KMS-11 (cell line): ENCODE measurements at regions not wholly inside any gene's neighbourhood (a gene's known extent, or its start where the extent isn't known, plus 50 kb on each side); places are given as distances from the start of the nearest gene placed in this dataset.

ENCODE experiments used
- H2AFZ ChIP-seq: fragments of 200-600 bp; sonication (generic); 2 replicates; pipeline ENCODE4 v1.6.1; 2016; ENCODE audit warnings: antibody characterized with exemption, mixed run types, low read depth
- H3K27ac ChIP-seq: fragments of 200-600 bp; sonication (generic); 2 replicates; pipeline ENCODE4 v1.6.1; 2016; ENCODE audit warnings: mild to moderate bottlenecking, mixed run types
- H3K27me3 ChIP-seq: fragments of 200-600 bp; sonication (generic); 2 replicates; pipeline ENCODE4 v1.6.1; 2017; ENCODE audit warnings: mild to moderate bottlenecking, low read depth, mixed run types, moderate library complexity; ENCODE audit not compliant: insufficient read depth
- H3K36me3 ChIP-seq: fragments of 200-600 bp; sonication (generic); 2 replicates; pipeline ENCODE4 v1.6.1; 2017; ENCODE audit warnings: mild to moderate bottlenecking, mixed run types; ENCODE audit not compliant: insufficient read depth
- H3K4me1 ChIP-seq: fragments of 200-600 bp; sonication (generic); 2 replicates; pipeline ENCODE4 v1.6.1; 2016; ENCODE audit warnings: mild to moderate bottlenecking, low read depth, mixed run types; ENCODE audit not compliant: poor library complexity, severe bottlenecking
- H3K4me2 ChIP-seq: fragments of 200-600 bp; sonication (generic); 2 replicates; pipeline ENCODE4 v1.7.0; 2016; ENCODE audit warnings: mild to moderate bottlenecking, mixed run types
- H3K4me3 ChIP-seq: fragments of 200-600 bp; sonication (generic); IDR thresholded peaks from 2 replicates; pipeline ENCODE4 v1.6.1; 2017; ENCODE audit warnings: low read depth, low read length, mixed read lengths; ENCODE audit not compliant: insufficient read depth
- H3K79me2 ChIP-seq: fragments of 200-600 bp; sonication (generic); 2 replicates; pipeline ENCODE4 v1.6.1; 2016; ENCODE audit warnings: low read depth, mixed run types; ENCODE audit not compliant: insufficient read depth
- H3K9ac ChIP-seq: fragments of 200-600 bp; sonication (generic); 2 replicates; pipeline ENCODE4 v1.6.1; 2016; ENCODE audit warnings: mild to moderate bottlenecking, mixed run types
- H4K20me1 ChIP-seq: fragments of 200-600 bp; sonication (generic); 2 replicates; pipeline ENCODE4 v1.6.1; 2016; ENCODE audit warnings: mild to moderate bottlenecking, mixed run types; ENCODE audit not compliant: insufficient read depth
- TF ChIP-seq, protein P1 (sequence below): fragments of 200-600 bp; sonication (generic); conservative IDR thresholded peaks from 2 replicates; pipeline ENCODE4 v1.6.1; 2017; ENCODE audit warnings: low read depth, mild to moderate bottlenecking, antibody characterized with exemption, low read length, moderate library complexity, mixed read lengths

DNA sequence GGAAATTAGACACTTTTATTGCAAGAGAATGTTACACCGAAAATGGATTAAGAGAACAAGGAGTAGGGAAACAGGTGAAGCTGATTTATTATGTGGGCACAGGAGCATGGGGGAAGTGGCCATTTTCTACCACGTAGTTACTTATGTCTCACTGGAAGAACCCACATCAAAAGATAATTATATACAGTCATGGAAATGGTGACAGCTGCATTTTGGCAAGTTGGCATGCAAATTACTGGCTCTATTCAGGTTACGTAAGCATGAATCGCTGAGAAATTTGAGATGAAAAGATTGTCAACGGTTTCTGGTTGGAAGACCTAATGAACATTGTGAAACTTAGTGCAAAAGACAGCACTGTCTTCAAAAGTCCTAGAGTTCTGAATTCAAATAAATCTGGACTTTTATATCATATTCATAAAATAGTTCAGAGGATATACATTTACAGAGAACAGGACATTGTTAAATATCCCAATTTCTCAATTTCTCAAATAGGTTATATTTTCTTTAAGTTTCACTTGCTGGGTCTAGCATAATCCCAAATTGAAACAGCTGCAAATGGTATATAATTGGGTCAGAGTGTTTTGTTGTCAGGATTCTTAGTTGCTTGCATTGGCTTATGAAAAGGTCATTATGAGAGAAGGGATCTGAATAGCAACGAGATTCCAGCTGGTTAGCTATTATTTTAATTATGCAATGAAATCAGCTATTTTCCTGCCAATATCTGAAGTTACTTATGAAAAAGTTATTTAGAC is 567.8 kb downstream of the ZPLD1 start:
- Histone ChIP-seq H3K4me3 (no peak overlapping the region), H3K27ac (peak overlapping the region; percentile 29; the same call in 1 of the 2 replicates), H3K27me3 (no peaks in the 10 kb centered on the region), H3K4me2 (0 out of 2 replicates have a peak overlapping the region, but pooled peaks have one; percentile 29), H2AFZ (no peak overlapping the region), H3K36me3 (no peaks in the 10 kb centered on the region), H3K4me1 (peaks cover 19% of the 10 kb centered on the region), H4K20me1 (no peaks in the 10 kb centered on the region), H3K79me2 (no peaks in the 10 kb centered on the region), H3K9ac (no peak overlapping the region)
- TF ChIP-seq, protein P1, sequence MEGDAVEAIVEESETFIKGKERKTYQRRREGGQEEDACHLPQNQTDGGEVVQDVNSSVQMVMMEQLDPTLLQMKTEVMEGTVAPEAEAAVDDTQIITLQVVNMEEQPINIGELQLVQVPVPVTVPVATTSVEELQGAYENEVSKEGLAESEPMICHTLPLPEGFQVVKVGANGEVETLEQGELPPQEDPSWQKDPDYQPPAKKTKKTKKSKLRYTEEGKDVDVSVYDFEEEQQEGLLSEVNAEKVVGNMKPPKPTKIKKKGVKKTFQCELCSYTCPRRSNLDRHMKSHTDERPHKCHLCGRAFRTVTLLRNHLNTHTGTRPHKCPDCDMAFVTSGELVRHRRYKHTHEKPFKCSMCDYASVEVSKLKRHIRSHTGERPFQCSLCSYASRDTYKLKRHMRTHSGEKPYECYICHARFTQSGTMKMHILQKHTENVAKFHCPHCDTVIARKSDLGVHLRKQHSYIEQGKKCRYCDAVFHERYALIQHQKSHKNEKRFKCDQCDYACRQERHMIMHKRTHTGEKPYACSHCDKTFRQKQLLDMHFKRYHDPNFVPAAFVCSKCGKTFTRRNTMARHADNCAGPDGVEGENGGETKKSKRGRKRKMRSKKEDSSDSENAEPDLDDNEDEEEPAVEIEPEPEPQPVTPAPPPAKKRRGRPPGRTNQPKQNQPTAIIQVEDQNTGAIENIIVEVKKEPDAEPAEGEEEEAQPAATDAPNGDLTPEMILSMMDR = no peak

DNA sequence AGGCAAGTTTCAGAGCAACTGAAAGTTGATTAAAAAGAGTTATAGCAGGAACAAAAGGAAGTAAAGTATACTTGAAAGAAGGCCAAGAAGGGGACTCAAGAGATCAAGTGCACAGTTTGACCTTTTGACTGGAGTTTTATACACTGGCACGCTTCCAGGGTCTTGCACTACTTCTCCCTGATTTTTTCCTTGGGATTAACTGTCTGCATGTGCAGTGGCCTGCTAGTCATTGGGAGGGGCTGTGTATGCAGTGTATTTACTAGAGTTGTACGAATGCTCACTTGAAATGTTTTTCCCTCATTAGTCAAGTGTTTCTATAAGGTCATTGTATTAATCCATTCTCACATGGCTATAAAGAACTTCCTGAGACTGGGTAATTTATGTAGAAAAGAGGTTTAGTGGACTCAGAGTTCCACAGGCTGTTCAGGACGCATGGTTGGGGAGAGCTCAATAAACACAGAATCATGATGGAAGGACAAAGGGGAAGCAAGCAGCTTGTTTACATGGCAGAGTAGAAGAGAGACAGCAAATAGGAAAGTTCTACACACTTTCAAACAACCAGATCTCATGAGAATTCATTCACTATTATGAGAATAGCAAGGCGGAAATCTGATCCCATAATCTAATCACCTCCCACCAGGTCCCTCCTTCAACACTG is 571.8 kb downstream of the ZPLD1 start:
- Histone ChIP-seq H3K27ac (no peak overlapping the region), H3K9ac (no peak overlapping the region), H2AFZ (no peak overlapping the region), H3K36me3 (no peaks in the 10 kb centered on the region), H3K4me1 (peaks cover 18% of the 10 kb centered on the region), H3K4me3 (no peak overlapping the region), H4K20me1 (no peaks in the 10 kb centered on the region), H3K27me3 (no peaks in the 10 kb centered on the region), H3K79me2 (no peaks in the 10 kb centered on the region), H3K4me2 (no peak overlapping the region)
- TF ChIP-seq, protein P1 = no peak

DNA sequence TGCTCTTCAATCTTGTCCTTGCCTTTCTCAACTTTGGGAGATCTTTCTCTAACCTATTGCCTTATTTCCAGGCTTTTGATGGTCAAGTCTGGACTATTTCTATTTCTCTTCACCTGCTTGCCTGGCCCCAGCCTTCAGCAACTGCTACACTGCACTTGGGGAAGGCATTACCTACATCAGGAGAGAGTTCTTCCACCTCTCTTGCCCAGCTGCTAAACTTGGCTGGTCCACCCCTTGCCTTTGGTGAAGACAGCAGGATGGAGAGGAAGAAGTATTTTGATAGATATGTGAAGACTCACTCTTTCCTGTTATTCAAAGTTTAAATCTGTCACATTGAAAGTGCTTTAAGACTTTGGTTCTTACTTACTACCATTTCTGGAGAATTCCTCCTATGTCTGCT is 574.8 kb downstream of the ZPLD1 start:
- no peaks in the 10 kb centered on the region for H3K36me3 ChIP-seq
- H3K4me2 ChIP-seq = no peak overlapping the region
- H3K79me2 ChIP-seq = no peaks in the 10 kb centered on the region
- H3K9ac ChIP-seq = no peak overlapping the region
- no peaks in the 10 kb centered on the region for H3K27me3 ChIP-seq
- H3K4me3 ChIP-seq = no peak overlapping the region
- no peaks in the 10 kb centered on the region for H3K4me1 ChIP-seq
- no peaks in the 10 kb centered on the region for H4K20me1 ChIP-seq
- H3K27ac ChIP-seq = no peak overlapping the region
- TF ChIP-seq, protein P1 = no peak
- no peak overlapping the region for H2AFZ ChIP-seq

DNA sequence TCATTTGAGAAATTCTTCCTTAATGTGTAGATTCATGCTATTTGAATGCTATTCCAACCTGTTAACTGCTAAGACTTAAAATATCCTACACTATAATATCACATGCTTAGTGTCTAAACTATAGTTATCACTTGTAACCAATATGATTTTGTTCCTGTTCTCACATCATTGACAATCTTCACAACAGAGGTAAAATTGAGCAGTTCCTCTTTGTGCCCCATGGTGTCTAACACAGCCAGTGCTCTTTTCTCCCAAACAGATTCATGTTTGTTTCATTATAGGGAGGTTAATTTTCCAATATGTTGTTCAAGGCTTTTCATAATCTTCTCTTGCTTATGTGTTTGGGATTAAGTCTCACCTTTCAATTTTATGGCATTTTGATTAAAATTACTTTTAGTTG is 591.1 kb downstream of the ZPLD1 start:
- Histone ChIP-seq H3K36me3 (no peaks in the 10 kb centered on the region), H4K20me1 (no peaks in the 10 kb centered on the region), H3K27me3 (no peaks in the 10 kb centered on the region), H3K79me2 (no peaks in the 10 kb centered on the region), H3K27ac (no peak overlapping the region), H3K9ac (no peak overlapping the region), H3K4me2 (no peak overlapping the region), H3K4me3 (no peak overlapping the region), H2AFZ (no peak overlapping the region), H3K4me1 (no peaks in the 10 kb centered on the region)
- TF ChIP-seq, protein P1 = no peak
